ENCODE measurements at regions not wholly inside any gene's neighbourhood (a gene's known extent, or its start where the extent isn't known, plus 50 kb on each side); places are given as distances from the start of the nearest gene placed in this dataset.
"Not testable (repeated sequence)": the region's sequence is repeated elsewhere in the genome, so short reads cannot be mapped to it uniquely, and the experiment has no call there.

DNA sequence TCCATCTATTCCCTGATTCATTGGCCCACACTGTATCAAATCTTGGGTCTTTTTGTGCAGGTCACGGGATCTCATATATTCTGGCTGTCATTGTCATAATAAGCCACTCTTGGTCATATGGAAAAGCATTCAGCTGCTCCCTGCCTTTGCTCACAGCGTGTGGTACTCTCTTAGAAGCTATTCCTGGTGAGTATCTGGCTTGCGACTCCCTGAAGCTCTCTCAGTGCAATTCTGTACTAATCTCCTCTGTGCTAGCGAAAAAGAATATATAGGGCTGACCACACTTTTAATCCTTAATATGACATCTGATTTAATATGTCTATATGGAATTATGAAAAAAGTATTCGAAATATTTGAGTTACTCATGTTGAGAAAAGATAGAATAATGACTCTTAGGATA is 440.8 kb upstream of the GBE1 start:
- no peak for DNase-seq (ENCODE audit: low read depth in 4 of 4, low spot score in 3 of 4)

DNA sequence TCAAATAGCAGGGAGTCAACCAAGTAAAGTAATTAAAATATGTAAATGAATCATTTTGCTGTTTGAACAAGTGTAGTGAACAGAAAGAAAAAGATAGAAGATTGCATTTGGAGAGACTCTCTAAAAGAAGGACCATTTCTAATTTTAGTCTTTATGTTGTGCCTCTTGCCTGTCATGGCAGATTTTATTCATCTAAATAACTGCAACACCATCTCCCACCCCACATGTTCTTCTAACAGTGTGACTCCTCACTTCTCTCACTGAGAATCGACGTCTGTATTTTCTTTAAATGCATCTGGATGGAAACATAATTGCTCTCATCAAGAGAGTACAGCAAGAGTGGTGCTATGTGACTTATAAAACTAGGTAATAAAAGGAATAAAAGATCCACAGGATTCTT is 439.9 kb upstream of the GBE1 start:
- DNase-seq (ENCODE audit: low read depth in 4 of 4, low spot score in 3 of 4) = no peak

DNA sequence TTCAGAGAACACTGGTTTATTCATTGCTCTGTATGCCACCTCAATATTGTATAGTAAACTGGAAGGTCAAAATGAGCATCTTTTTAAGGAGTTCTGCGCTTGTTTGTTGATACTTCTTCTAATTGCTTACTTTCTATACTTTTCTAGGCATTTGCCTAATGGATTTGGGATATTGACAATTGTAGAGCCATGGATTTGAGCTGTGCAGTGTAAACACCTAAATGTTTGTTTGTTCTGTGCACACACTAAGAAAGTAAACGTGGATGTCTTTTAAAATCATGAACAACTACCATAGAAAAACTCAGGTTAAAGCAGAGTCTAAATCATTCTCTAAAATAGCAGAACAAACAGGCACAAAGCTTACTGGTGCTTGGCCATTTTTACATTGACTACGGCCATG is 436.6 kb upstream of the GBE1 start:
- no peak for DNase-seq (ENCODE audit: low read depth in 4 of 4, low spot score in 3 of 4)

DNA sequence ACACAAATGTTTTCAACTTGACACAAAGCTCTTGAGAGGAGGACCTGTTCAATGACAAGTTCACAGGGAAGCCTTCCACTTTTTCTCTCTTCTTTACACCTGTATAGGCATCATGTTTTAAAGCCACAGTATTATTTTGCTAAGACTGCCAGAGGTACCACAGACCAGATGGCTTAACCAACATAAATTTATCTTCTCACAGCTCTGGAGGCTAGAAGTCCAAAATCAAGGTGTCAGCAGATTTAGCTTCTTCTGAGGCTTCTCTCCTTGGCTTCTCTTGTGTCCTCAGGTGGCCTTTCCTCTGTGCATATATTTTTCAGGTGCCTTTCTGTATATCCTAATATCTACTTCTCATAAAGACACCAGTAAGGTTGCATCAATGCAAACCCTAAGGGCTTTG is 435.2 kb upstream of the GBE1 start:
- DNase-seq (ENCODE audit: low read depth in 4 of 4, low spot score in 3 of 4) = no peak

DNA sequence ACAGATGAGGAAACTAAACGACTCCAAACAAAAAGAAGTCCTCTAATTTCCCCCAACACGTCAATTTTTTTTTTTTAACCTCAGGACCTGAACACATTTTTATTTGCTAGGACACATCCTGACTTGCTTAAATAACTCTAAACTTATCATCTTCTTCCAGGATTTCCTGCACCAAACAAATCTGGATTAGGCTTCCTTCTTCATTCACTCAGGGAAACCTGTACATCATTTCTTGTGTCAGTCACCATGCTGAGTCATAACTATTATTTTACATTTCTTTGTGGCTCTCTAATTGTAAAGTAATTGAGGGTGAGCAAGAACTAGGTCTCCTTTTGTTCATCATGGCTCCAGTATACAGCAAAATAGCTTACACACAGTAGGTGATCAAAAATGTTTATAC is 433.4 kb upstream of the GBE1 start:
- no peak for DNase-seq (ENCODE audit: low read depth in 4 of 4, low spot score in 3 of 4)

DNA sequence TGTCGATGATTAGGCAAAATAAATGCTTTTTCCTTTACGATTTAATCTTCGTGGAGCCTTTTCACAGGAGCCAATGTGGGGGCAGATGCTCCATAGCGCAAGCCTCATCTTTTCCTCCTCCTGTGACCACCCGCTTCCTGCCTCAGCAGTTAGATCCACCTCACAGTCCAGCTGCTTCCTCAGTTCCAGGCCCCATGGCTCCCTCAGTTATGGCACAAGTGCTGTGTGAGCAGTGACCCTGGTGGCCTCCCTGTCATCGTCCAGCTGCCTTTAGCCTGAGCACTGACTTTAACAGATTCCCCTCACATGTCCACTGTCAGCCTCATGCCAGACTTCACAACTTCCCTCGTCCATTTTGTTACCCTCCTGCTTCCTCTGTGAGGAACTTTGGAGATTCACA is 424.6 kb upstream of the GBE1 start:
- no peak for DNase-seq (ENCODE audit: low read depth in 4 of 4, low spot score in 3 of 4)

DNA sequence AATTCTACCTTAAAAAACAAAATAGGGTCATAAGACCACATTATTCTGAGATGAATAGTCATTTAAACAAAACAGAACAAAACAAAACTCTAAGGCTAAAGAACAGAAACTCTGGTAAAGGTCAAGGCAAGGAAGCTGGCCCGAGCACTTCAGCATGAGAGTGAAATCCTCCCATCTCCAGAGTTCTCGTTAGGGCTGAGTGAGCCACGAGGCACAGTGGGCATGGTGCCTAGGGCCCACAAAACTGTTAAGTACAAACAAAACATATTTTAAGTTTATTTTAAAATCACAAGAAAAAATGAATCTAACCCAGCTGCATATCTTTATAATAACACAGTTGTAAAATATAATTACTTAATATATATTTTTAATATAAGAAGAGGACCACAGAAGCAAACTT is 417.8 kb upstream of the GBE1 start:
- DNase-seq (ENCODE audit: low read depth in 4 of 4, low spot score in 3 of 4) = no peak

DNA sequence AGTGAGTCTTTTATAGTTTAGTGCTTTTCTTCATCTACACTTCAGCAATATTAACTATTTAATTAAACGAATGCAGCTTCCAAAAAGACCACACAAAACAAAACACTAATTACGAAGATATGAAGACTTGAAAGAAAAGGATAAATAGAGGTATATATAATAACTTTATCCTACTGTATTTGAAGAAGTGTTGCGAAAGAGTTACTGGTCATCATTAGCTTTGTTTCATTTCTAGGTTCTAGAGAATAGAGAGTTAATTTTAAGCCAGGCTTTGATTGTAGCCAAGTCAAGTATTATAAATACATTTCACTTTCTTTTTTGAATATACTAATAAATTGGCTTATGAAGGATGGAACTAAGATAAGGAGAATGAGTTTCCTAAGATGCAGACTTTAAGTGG is 416.8 kb upstream of the GBE1 start:
- DNase-seq (ENCODE audit: low read depth in 4 of 4, low spot score in 3 of 4) = no peak

DNA sequence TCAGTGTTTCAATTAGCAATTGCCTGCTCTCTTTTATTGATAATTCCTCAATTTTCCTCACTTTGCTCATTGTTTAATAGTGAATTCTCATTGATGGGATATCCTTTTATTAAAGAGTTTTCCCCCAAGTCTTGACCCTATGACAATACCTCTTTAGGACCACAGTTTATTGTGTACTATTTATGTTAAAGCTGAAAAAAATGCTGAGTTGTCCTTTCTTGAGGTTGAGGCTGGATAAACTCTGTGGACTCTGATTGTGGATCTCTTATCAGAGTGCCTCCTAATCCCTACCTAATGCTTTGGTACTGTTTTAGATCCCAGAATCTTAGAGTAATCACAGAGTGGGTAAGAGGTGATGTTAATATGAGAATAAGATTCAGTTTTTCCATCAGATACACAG is 416.3 kb upstream of the GBE1 start:
- no peak for DNase-seq (ENCODE audit: low read depth in 4 of 4, low spot score in 3 of 4)

DNA sequence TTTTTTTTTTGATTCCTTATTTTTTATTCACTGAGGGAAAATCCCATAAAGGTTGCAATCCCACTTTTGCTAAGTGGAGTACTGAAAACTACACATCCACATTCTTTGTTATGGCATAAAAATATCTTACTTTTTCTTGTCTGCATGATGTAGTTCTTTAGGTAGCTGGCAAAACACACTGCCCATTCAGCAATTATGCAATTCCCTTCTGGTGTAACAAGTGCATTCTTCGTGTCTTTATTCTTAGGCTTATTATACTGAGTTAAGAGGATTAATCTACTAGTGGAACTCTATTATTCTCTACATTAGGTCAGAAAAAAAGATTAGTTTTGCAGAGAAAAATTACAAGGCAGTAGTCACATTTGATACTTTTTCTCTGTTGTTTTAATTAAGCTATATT is 403.8 kb upstream of the GBE1 start:
- DNase-seq (ENCODE audit: low read depth in 4 of 4, low spot score in 3 of 4) = no peak

DNA sequence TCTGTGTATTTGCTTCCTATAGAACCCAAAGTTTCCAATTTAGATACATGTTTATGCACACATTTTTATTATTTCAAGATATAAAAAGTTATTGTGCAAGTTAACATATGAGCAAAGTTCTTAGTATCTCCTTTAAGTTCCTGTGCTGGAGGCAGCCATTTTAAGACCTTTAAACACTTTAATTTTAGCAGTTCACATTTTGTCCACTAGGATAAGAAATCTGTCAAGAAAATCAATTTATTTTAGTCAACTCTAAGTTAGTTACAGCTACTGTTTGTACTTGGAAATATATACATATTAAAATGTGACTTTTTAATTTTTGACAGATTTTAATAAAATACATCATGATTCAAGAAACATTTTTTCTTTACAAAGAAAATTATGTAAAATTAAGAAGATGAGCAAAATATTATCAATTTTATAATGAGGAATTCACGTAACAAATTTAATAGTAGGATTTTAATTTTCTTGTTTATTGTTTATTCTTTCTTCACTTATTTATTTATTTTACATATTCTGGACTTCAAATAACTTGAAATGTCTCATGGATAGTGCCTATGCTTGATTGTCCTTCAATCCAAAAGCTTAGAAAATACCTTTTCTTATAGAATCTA is 402.6 kb upstream of the GBE1 start:
- DNase-seq (ENCODE audit: low read depth in 4 of 4, low spot score in 3 of 4) = no peak

DNA sequence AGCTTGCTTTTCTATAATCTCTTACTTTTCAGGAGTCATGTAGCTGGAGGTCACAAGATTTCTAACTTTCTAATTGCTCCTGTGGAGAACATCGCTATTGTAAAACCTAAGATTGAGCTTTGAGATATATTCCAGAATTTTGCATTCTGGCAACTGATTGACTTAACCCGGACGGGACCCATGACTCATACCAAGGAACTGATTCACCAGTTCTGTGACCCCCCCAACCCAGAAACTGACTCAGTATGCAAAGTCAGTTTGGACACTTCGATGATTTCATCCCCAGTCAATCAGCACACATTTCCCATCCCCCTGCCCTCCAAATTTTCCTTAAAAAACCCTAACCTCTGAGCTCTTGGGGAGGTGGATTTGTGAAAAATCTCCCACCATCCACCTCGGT is 396.5 kb upstream of the GBE1 start:
- no peak for DNase-seq (ENCODE audit: low read depth in 4 of 4, low spot score in 3 of 4)

DNA sequence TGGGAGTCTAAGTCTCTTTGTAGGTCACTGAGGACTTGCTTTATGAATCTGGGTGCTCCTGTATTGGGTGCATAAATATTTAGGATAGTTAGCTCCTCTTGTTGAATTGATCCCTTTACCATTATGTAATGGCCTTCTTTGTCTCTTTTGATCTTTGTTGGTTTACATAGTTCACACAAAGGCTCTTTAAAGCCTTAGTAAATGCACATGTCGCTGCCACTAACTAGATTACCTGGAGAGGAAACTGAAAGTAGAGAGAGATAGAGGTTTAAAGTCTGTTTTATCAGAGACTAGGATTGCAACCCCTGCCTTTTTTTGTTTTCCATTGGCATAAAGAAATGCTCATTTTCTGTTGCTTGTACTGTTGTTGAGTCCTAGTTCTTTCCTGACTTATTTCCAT is 392.4 kb upstream of the GBE1 start:
- DNase-seq (ENCODE audit: low read depth in 4 of 4, low spot score in 3 of 4) = not testable (repeated sequence)

DNA sequence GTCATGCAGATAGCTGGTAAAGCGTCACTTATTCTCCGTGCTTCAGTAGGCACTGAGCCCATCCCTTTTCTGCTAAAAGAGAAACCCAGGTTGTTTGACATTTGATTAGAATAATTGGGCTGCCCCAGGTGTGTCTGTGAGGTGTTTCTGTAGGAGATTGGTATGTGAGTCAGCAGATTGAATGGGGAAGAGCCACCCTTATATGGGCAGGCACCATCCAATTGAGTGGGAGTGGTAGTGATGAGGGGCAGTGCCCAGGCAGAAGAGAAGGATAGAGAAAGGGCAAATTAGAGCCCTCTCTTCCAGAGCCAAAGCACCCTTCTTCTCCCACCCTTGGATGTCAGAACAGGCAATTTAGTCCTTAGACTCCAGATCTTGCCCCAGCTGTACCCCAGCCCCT is 384.3 kb upstream of the GBE1 start:
- no peak for DNase-seq (ENCODE audit: low read depth in 4 of 4, low spot score in 3 of 4)

DNA sequence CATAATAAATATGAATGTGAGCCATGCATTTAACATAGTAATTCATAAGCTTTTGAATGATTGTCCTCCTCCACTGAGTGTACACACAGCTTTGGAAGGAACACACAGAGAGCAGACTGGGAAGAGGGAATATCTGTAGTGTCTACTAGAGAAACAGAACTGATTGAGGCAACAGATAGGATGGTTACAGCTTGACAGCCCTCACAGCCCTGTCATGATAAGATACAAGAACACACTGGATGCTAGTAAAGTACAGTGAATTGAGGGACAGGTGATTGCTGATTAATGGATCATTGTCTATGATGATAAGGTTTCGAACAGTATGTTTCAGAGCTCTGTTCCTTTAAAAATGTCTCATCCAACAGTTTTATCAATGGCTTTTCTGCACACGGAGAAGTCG is 383.4 kb upstream of the GBE1 start:
- no peak for DNase-seq (ENCODE audit: low read depth in 4 of 4, low spot score in 3 of 4)

DNA sequence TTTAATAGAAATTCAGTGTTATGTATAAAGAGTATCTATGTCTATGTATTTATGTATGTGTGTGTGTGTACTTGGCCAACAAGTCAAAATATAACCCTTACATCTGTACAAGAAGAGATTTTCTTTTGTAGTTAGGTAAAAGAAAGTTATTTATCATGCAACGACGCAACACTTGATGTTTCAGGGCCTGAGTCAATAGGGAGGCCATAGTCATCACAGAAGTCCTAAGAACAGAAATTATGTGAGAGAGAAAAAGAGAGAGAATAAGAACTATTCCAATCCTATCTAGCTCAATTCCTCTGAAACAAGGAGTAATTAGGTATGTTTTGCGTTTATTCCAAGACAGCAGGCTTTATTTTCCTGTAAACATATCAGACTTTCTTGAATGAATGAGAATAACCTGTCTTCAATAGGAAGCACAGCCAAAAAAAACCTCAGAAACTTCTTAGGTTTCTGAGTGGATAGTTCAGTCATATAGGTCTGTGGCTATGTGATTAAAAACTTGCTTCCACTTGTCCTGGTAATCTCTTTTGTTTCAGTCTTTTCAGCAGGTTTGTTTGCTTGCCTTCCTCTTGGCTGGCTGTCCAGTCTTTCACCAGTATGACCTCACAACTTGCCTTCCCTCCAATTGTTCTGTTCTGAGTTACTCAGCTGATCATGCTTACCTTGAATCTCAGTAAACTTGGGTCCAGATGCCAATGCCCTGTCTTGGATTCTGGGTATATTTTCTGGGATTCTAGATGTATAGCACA is 382.4 kb upstream of the GBE1 start:
- no peak for DNase-seq (ENCODE audit: low read depth in 4 of 4, low spot score in 3 of 4)

DNA sequence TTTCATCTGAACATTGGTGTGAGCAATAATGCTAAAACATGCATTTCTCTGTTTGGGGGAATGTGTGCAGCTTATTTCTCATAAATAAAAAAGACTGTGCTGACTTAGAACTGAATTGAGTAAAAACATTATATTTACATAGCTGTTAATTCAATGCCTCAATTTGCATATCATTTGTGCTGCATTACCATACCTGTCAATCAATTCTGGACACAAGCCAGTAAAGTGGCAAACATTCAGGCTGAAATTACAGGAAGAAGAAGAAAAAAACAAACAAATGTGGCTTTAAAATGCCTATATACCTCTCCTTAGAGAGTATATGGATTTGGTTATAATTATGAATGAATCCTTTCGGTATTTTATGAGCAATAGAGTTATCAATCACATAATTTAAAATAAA is 380.1 kb upstream of the GBE1 start:
- DNase-seq (ENCODE audit: low read depth in 4 of 4, low spot score in 3 of 4) = no peak

DNA sequence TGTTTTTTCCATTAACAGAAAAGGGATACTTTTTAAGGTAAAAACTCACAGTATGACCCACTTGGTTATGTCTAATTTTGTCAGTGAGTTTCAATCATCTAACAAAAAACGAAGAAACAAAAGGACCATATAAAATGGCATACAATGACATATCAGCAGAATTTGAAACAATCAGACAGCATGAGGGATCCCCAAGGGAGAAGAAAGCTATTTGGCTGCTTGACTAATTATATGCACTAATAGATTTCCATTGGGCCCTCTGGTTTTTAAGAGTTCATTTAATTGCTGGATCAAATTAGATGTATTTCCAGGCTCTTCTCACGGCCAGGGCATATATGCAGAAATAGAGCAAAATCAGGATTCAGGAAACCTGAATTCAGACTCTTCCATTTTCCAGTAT is 376.4 kb upstream of the GBE1 start:
- no peak for DNase-seq (ENCODE audit: low read depth in 4 of 4, low spot score in 3 of 4)

DNA sequence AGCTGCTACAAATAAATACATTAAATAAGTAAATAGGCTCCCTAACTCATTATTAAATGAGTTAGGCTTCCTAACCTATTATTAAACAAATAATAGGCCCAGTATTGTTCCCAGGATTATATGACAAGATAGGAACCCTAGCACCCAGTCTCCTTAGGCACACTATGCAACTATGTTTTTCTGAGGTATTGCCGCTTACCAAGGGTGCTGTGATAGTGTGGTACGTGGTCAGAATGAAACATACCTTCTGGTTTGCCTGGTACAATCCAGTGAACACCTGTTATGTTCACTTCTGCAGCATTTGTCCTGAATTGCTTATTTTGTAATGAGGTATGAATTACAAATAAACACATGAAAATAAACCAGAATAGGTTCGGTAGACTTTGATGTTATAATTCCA is 375.6 kb upstream of the GBE1 start:
- no peak for DNase-seq (ENCODE audit: low read depth in 4 of 4, low spot score in 3 of 4)

DNA sequence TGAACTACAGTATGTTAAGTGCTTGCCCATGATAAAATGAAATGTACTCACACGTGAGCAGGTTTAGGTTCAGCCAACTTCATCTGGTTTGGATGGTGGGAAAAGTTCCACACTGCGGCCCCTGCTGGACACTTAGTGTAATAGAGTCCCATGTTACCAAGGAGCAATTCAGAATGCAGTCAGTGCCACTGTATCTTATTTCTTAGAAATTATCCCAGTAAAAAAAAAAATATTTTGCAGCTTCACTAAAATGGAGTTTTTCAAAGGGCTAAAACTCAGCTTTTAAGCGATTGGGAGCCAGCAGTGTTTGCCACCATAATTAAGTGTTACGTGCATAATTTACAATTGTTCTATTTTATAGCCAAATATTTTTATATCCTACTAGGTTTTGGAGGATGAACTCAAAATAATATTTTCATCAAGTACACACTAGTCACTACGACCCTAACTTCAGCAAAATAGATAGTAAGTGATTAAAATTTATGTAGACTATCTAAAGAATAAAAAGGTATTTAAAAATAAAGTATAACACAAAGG is 371.7 kb upstream of the GBE1 start:
- DNase-seq (ENCODE audit: low read depth in 4 of 4, low spot score in 3 of 4) = peak in 3 of 4 donors; percentile 15 to 47 (median 40)

DNA sequence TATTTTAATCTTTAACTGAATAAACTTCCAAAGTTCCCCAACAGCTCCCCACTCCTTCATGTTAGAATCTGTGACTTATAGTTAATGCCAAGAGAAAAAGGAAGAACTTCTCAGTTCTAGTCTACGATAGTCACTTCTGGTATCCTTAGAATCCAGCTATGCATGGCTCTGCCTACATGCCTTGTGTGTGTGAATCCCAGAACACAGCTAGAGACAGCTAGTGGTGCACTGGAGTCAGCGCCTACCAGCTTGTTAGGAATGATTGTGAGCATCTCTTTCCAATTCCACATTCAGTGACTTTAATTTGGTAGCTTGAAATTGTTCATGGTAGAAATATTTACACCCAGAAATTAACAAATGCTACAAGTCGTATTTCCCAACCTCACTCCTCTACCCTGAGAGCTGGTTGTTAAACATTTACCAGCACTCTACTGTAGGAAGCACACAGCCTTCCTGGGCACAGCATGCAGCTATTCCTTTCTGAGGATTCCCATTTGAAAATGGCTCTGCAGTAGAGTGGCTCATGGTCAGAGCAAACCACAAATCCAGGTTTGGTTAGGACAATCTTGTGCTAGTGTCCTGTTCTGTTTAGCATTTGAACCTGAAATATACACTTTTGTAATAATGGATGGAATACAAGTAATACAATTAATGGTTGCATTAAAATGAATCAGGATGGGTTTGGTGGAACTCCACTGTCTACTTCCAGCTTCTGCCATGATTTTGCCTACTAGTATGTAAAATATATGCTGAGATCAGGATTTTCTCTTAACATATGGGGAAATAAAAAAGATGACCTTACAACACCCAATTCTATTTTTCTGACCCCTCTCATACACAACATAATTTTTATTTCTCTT is 371.0 kb upstream of the GBE1 start:
- no peak for DNase-seq (ENCODE audit: low read depth in 4 of 4, low spot score in 3 of 4)

DNA sequence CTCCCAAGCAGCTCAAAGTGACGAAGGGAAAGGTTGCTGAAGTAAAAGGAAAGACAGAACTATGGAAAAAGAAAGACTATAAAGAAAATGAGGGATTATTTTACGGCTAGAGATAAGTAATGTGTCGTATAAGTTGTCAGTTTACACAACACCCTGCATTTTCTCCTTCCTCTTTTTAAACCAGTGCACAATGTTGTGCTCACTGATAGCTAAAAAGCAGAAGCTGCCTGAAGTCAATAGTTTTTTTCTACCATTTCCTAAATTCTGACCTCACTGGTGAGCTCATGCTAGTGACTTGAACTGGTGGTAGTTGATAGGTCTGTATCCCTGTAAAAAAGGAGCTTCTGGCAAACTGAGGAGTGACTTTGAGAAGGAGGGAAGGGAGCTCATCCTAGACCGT is 368.6 kb upstream of the GBE1 start:
- no peak for DNase-seq (ENCODE audit: low read depth in 4 of 4, low spot score in 3 of 4)
